Stimulated activated CD4-positive, alpha-beta T cell treated with anti-CD3 and anti-CD28 coated beads, Interleukin-1b, Interleukin-23, amount 100 ng/mL, for 48 hours (primary cell): ENCODE measurements at regions not wholly inside any gene's neighbourhood (a gene's known extent, or its start where the extent isn't known, plus 50 kb on each side); places are given as distances from the start of the nearest gene placed in this dataset.
"Not testable (repeated sequence)": the region's sequence is repeated elsewhere in the genome, so short reads cannot be mapped to it uniquely, and the experiment has no call there.

Source experiments
- DNase-seq: peaks from one replicate; pipeline ENCODE4 v3.0.0-alpha.2; 2020

GRCh38 chr12:77248036-77248435, 182.7 kb upstream of the E2F7 start:
- DNase-seq = no peak

- DNase-seq = no peak
Measured at GRCh38 chr12:77247542-77247941, 182.2 kb upstream of the E2F7 start.

- no peak for DNase-seq
Measured at GRCh38 chr12:77243345-77243744, 178.0 kb upstream of the E2F7 start.

GRCh38 chr12:77239617-77240016, 174.2 kb upstream of the E2F7 start:
- no peak for DNase-seq

GRCh38 chr12:77238335-77238734, 173.0 kb upstream of the E2F7 start:
- no peak for DNase-seq

- no peak for DNase-seq
Measured at GRCh38 chr12:77237896-77238295, 172.5 kb upstream of the E2F7 start.

- DNase-seq = no peak
Measured at GRCh38 chr12:77236066-77236465, 170.7 kb upstream of the E2F7 start.

GRCh38 chr12:77232045-77232444, 166.7 kb upstream of the E2F7 start:
- no peak for DNase-seq

- DNase-seq = no peak
Measured at GRCh38 chr12:77231501-77231918, 166.1 kb upstream of the E2F7 start.

- DNase-seq = no peak
Measured at GRCh38 chr12:77229640-77230442, 164.5 kb upstream of the E2F7 start.

GRCh38 chr12:77228376-77228775, 163.0 kb upstream of the E2F7 start:
- no peak for DNase-seq

- DNase-seq = no peak
Measured at GRCh38 chr12:77226368-77226767, 161.0 kb upstream of the E2F7 start.

GRCh38 chr12:77225373-77225772, 160.0 kb upstream of the E2F7 start:
- DNase-seq = no peak

- no peak for DNase-seq
Measured at GRCh38 chr12:77224346-77224745, 159.0 kb upstream of the E2F7 start.

GRCh38 chr12:77222336-77222735, 157.0 kb upstream of the E2F7 start:
- DNase-seq = no peak

GRCh38 chr12:77220586-77220985, 155.2 kb upstream of the E2F7 start:
- no peak for DNase-seq

GRCh38 chr12:77218278-77218677, 152.9 kb upstream of the E2F7 start:
- DNase-seq = no peak

- not testable (repeated sequence) for DNase-seq
Measured at GRCh38 chr12:77216136-77216535, 150.8 kb upstream of the E2F7 start.

- DNase-seq = no peak
Measured at GRCh38 chr12:77214136-77214535, 148.8 kb upstream of the E2F7 start.

- DNase-seq = no peak
Measured at GRCh38 chr12:77213319-77213718, 147.9 kb upstream of the E2F7 start.

- DNase-seq = no peak
Measured at GRCh38 chr12:77210724-77211123, 145.4 kb upstream of the E2F7 start.

GRCh38 chr12:77204083-77204482, 138.7 kb upstream of the E2F7 start:
- DNase-seq = no peak

- no peak for DNase-seq
Measured at GRCh38 chr12:77202457-77203060, 137.2 kb upstream of the E2F7 start.

GRCh38 chr12:77189901-77190416, 124.6 kb upstream of the E2F7 start:
- DNase-seq = no peak
